Mesothelial cell of epicardium (in vitro differentiated cells): ENCODE measurements at regions not wholly inside any gene's neighbourhood (a gene's known extent, or its start where the extent isn't known, plus 50 kb on each side); places are given as distances from the start of the nearest gene placed in this dataset.

Experiments
- DNase-seq, 2 experiments: peaks; one replicate each; pipeline ENCODE4 v3.0.0; 2021; ENCODE audit warnings: low spot score in 2 of 2; ENCODE audit not compliant: unreplicated experiment in 2 of 2
- H3K27ac Mint-ChIP-seq: 2 replicates; pipeline ENCODE4 v1.8.0; 2021; ENCODE audit warnings: mixed read lengths
- H3K27me3 Mint-ChIP-seq: 2 replicates; pipeline ENCODE4 v1.8.0; 2021; ENCODE audit warnings: low read depth, mixed read lengths
- H3K36me3 Mint-ChIP-seq: 2 replicates; pipeline ENCODE4 v1.8.0; 2021; ENCODE audit warnings: mixed read lengths
- H3K4me1 Mint-ChIP-seq: 2 replicates; pipeline ENCODE4 v1.8.0; 2021; ENCODE audit warnings: mixed read lengths
- H3K4me3 Mint-ChIP-seq: 2 replicates; pipeline ENCODE4 v1.8.0; 2021; ENCODE audit warnings: mild to moderate bottlenecking, moderate library complexity, mixed read lengths
- H3K9me3 Mint-ChIP-seq: 2 replicates; pipeline ENCODE4 v1.8.0; 2021; ENCODE audit warnings: mixed read lengths
- TF ChIP-seq, protein P1 (sequence below): fragments of 200-600 bp; sonication (generic); IDR thresholded peaks from one replicate; pipeline ENCODE4 v1.5.0; 2021; ENCODE audit warnings: antibody characterized with exemption; ENCODE audit not compliant: unreplicated experiment

- H3K4me1 Mint-ChIP-seq, result peaks cover 23% of the 10 kb centered on the region
- peaks cover 27% of the 10 kb centered on the region for H3K27me3 Mint-ChIP-seq
Measured at GRCh38 chr2:235366390-235366789, 127.5 kb upstream of the AGAP1 start.

GRCh38 chr2:235366807-235367206, 127.0 kb upstream of the AGAP1 start:
- TF ChIP-seq, protein P1, sequence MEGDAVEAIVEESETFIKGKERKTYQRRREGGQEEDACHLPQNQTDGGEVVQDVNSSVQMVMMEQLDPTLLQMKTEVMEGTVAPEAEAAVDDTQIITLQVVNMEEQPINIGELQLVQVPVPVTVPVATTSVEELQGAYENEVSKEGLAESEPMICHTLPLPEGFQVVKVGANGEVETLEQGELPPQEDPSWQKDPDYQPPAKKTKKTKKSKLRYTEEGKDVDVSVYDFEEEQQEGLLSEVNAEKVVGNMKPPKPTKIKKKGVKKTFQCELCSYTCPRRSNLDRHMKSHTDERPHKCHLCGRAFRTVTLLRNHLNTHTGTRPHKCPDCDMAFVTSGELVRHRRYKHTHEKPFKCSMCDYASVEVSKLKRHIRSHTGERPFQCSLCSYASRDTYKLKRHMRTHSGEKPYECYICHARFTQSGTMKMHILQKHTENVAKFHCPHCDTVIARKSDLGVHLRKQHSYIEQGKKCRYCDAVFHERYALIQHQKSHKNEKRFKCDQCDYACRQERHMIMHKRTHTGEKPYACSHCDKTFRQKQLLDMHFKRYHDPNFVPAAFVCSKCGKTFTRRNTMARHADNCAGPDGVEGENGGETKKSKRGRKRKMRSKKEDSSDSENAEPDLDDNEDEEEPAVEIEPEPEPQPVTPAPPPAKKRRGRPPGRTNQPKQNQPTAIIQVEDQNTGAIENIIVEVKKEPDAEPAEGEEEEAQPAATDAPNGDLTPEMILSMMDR, result no peak
- Mint-ChIP-seq H3K27ac (no peak overlapping the region), H3K27me3 (peaks cover 28% of the 10 kb centered on the region), H3K36me3 (no peaks in the 10 kb centered on the region), H3K4me3 (no peak overlapping the region), H3K4me1 (peaks cover 23% of the 10 kb centered on the region), H3K9me3 (no peaks in the 10 kb centered on the region)
- no peak for DNase-seq

More at GRCh38 chr2:235366390-235366789, 127.5 kb upstream of the AGAP1 start:
- no peak overlapping the region for H3K4me3 Mint-ChIP-seq
- H3K36me3 Mint-ChIP-seq, result no peaks in the 10 kb centered on the region
- no peak for DNase-seq
- TF ChIP-seq, protein P1, result no peak
- H3K27ac Mint-ChIP-seq, result peak overlapping the region; percentile 47
- no peaks in the 10 kb centered on the region for H3K9me3 Mint-ChIP-seq

DNA sequence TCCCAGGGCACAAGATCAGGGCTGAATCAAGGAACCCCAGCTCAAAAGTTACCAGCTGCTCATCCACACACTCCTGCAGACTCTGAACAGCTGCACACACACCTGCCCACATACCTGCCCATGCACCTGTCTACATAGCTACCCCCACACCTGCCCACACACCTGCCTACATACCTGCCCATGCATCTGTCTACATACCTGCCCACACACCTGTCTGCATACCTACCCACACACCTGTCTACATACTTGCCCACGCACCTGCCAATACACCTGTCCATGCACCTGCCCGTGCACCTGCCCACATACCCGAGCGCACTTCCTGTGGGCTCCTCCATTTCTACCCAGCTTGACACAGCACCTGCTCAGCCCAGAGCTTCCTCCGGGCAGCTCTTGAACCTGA, 122.8 kb upstream of the AGAP1 start:
- no peak for DNase-seq
- H3K27me3 Mint-ChIP-seq, result peaks cover 42% of the 10 kb centered on the region
- H3K27ac Mint-ChIP-seq, result no peak overlapping the region
- TF ChIP-seq, protein P1, result no peak
- H3K4me1 Mint-ChIP-seq, result peaks cover 7% of the 10 kb centered on the region
- H3K36me3 Mint-ChIP-seq, result no peaks in the 10 kb centered on the region
- no peak overlapping the region for H3K4me3 Mint-ChIP-seq
- no peaks in the 10 kb centered on the region for H3K9me3 Mint-ChIP-seq

- no peaks in the 10 kb centered on the region for H3K36me3 Mint-ChIP-seq
- H3K4me1 Mint-ChIP-seq, result no peaks in the 10 kb centered on the region
- DNase-seq, result no peak
- peaks cover 57% of the 10 kb centered on the region for H3K27me3 Mint-ChIP-seq
- no peak overlapping the region for H3K4me3 Mint-ChIP-seq
- TF ChIP-seq, protein P1, result no peak
- no peaks in the 10 kb centered on the region for H3K9me3 Mint-ChIP-seq
- H3K27ac Mint-ChIP-seq, result no peak overlapping the region
Measured at GRCh38 chr2:235373171-235373570, 120.7 kb upstream of the AGAP1 start.

DNA sequence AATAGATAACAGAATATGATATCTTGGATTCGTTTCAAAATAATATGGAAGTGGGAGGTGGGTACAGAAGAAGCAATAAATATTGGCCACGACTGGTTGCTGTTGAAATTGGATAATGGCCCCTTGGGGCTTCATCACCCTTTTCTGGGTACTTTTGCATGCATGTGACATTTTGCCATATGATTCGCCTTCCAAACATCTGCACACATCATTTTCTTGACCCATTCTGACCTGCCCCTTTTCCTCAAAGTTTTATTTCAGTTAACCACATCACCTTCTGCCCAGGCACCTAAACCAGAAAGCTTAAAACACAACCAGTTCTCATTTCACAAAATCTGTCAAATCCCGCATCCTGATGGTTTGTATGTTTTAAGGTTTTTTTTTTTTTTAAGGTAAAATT, 116.7 kb upstream of the AGAP1 start:
- no peaks in the 10 kb centered on the region for H3K36me3 Mint-ChIP-seq
- H3K4me1 Mint-ChIP-seq, result no peaks in the 10 kb centered on the region
- H3K4me3 Mint-ChIP-seq, result no peak overlapping the region
- TF ChIP-seq, protein P1, result no peak
- no peak for DNase-seq
- peaks cover 41% of the 10 kb centered on the region for H3K27me3 Mint-ChIP-seq
- H3K9me3 Mint-ChIP-seq, result no peaks in the 10 kb centered on the region
- no peak overlapping the region for H3K27ac Mint-ChIP-seq

- Mint-ChIP-seq H3K36me3 (no peaks in the 10 kb centered on the region), H3K9me3 (no peaks in the 10 kb centered on the region), H3K27ac (no peak overlapping the region), H3K4me3 (no peak overlapping the region), H3K27me3 (peaks cover 38% of the 10 kb centered on the region), H3K4me1 (no peaks in the 10 kb centered on the region)
- TF ChIP-seq, protein P1, result no peak
- no peak for DNase-seq
Measured at GRCh38 chr2:235378246-235378645, 115.6 kb upstream of the AGAP1 start.
